AG04450 (cell line): ENCODE measurements at regions not wholly inside any gene's neighbourhood (a gene's known extent, or its start where the extent isn't known, plus 50 kb on each side); places are given as distances from the start of the nearest gene placed in this dataset.

Experiments
- CTCF ChIA-PET: fragments of 300-600, 350-600 bp; formaldehyde crosslinking; extraction: SDS; loops from one replicate; lab custom pipeline; 2022; ENCODE audit warnings: antibody characterized with exemption, inconsistent platforms; lab: Charles Lee
- POLR2A ChIA-PET: fragments of 350-600 bp; formaldehyde crosslinking; extraction: SDS; loops from one replicate; lab custom pipeline; 2021; ENCODE audit warnings: antibody characterized with exemption, inconsistent platforms; lab: Yijun Ruan, JAX
- DNase-seq: peaks from one replicate; pipeline ENCODE4 v3.0.0-alpha.2; 2011; ENCODE audit warnings: low read depth, low spot score
- H3K27ac ChIP-seq: one replicate; pipeline ENCODE4 v1.5.1; 2012; ENCODE audit warnings: low read depth, low read length, control low read depth
- H3K27me3 ChIP-seq: one replicate; pipeline ENCODE4 v1.6.0; 2012; ENCODE audit warnings: low read length; ENCODE audit not compliant: control insufficient read depth, insufficient read depth
- H3K4me3 ChIP-seq: 2 replicates; pipeline ENCODE4 v1.5.1; 2011; ENCODE audit warnings: mild to moderate bottlenecking, low read depth, low read length, control low read depth
- H3K9me3 ChIP-seq: 2 replicates; pipeline ENCODE4 v1.5.1; 2012; ENCODE audit warnings: low read length; ENCODE audit not compliant: control insufficient read depth, insufficient read depth
- CTCF ChIP-seq: IDR thresholded peaks from 2 replicates; pipeline ENCODE4 v1.5.1; 2011; ENCODE audit warnings: low read depth, low read length, control low read depth, inconsistent platforms

- no peak overlapping the region for H3K27ac ChIP-seq
- H3K27me3 ChIP-seq = no peaks in the 10 kb centered on the region
- TF ChIP-seq CTCF = no peak
- ChIA-PET CTCF (no interaction called here), POLR2A (no interaction called here)
- no peak for DNase-seq
- no peaks in the 10 kb centered on the region; the same call in 1 of the 2 replicates for H3K9me3 ChIP-seq
- no peak overlapping the region for H3K4me3 ChIP-seq
Measured at GRCh38 chr10:111234914-111235302, 158.1 kb downstream of the ADRA2A start.

GRCh38 chr10:111240348-111240747 is 163.5 kb downstream of the ADRA2A start:
- CTCF ChIA-PET = no interaction called here

GRCh38 chr10:111243126-111243525 is 166.3 kb downstream of the ADRA2A start:
- CTCF ChIA-PET = no interaction called here
- no peak for DNase-seq
- no peak for TF ChIP-seq CTCF
- no peak overlapping the region for H3K4me3 ChIP-seq
- H3K27ac ChIP-seq = no peak overlapping the region
- POLR2A ChIA-PET = no interaction called here
- H3K27me3 ChIP-seq = no peaks in the 10 kb centered on the region
- H3K9me3 ChIP-seq = peaks cover 9% of the 10 kb centered on the region; the same call in 1 of the 2 replicates

More at GRCh38 chr10:111240348-111240747, 163.5 kb downstream of the ADRA2A start:
- H3K27ac ChIP-seq = no peak overlapping the region
- TF ChIP-seq CTCF = no peak
- no peaks in the 10 kb centered on the region; the same call in 1 of the 2 replicates for H3K9me3 ChIP-seq
- H3K27me3 ChIP-seq = no peaks in the 10 kb centered on the region
- POLR2A ChIA-PET = no interaction called here
- no peak for DNase-seq
- no peak overlapping the region for H3K4me3 ChIP-seq

GRCh38 chr10:111246136-111246535 is 169.3 kb downstream of the ADRA2A start:
- Histone ChIP-seq H3K27me3 (no peaks in the 10 kb centered on the region), H3K4me3 (no peak overlapping the region), H3K27ac (no peak overlapping the region), H3K9me3 (peaks cover 13% of the 10 kb centered on the region; the same call in 1 of the 2 replicates)
- TF ChIP-seq CTCF = no peak
- DNase-seq = no peak
- ChIA-PET POLR2A (no interaction called here), CTCF (no interaction called here)

- TF ChIP-seq CTCF = no peak
- POLR2A ChIA-PET = no interaction called here
- H3K4me3 ChIP-seq = no peak overlapping the region
- no peak overlapping the region for H3K27ac ChIP-seq
- H3K9me3 ChIP-seq = peaks cover 13% of the 10 kb centered on the region; the same call in 1 of the 2 replicates
- no peak for DNase-seq
- H3K27me3 ChIP-seq = no peaks in the 10 kb centered on the region
- CTCF ChIA-PET = no interaction called here
Measured at GRCh38 chr10:111246814-111247452, 170.1 kb downstream of the ADRA2A start.
